ENCODE measurements at regions not wholly inside any gene's neighbourhood (a gene's known extent, or its start where the extent isn't known, plus 50 kb on each side); places are given as distances from the start of the nearest gene placed in this dataset.
"Not testable (repeated sequence)": the region's sequence is repeated elsewhere in the genome, so short reads cannot be mapped to it uniquely, and the experiment has no call there.

DNA sequence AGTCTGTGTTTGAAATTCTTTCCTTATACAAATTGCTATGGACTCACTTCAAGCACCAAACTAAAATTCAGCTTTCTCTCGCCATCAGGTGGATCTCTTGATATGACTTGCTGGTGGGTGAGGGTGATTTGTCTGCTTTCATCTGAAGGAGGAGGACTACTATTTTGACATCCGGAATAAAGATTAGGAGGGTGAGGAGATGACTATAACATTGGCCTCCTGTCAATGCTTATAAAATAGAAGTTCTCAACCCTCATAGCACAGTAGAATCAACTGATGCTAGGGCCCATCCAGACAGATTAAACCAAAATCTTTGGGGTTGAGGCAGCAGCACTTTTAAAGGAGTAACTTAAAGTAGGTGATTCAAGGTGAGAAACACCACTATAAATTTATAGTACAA, 120.4 kb upstream of the DNAJC10 start:
- no peak for DNase-seq (ENCODE audit: low read depth in 2 of 2)

DNA sequence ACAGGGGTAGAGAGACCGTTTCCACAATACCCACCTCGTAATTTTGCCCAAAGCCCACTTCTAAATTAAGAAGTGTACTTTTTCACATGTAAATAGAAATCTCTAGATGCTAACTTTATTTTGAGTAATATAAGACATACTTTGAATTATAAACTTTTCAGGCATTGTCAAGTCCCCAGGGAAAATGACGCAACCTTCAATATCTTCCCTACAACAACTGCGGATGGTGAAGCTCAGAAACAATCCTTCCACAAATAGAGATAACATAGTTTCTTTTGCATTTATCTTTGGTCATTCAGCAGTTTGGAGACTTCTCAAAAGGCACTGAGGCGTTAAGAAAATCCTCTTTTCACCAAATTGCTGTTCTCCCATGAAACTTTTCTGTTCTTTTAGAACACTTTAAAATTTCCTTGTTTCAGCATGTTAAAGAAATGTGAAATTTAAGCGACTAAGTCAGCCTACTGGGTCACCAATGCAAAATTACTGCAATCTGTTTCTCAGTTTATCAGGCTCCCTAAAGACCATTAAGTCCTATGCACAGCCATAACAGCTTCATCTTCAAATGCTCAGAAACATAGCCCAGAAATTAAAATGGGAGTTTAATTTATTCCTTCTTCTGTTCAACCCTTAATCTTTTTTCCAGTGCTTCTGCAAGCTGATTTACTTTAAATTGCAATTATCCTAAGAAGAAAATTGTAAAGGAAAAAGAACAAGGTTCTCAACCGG, 118.3 kb upstream of the DNAJC10 start:
- DNase-seq (ENCODE audit: low read depth in 2 of 2), result no peak

DNA sequence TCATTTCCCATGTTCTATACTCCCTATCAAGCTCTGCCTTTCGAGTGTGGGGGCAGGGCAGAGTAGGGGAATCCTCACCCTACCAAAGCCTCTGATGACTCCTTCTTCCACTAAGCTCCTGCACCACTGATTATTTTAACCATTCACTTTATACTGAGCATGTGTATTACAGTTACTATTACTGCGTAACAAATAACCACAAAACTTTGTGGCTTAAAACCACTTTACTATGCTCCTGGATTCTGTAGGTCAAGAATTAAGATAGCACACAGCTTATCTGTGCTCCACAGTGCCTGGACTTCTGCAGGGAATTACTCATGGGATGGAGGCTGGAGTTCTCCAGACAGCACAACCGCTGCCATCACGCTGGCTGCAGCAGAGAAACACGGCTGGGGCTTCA, 117.4 kb upstream of the DNAJC10 start:
- no peak for DNase-seq (ENCODE audit: low read depth in 2 of 2)

DNA sequence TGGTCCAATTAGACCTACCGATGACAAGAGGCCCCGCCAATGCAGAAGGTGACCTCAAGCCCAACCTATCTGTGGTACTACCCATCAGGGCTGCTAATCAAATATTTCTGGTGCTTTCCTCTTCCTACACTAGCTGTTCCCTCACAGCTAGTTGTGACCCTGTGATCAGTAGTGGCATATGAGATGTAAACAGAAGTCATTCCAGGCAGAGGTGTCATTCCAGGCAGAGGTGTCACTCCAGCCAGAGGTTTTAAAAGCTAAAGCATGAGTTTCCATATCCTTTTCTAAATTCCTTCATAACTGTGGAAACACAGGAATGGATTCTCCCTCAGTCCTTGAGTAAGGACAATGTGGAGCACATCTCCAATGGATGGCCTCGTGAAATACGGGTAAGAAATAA, 110.9 kb upstream of the DNAJC10 start:
- no peak for DNase-seq (ENCODE audit: low read depth in 2 of 2)

DNA sequence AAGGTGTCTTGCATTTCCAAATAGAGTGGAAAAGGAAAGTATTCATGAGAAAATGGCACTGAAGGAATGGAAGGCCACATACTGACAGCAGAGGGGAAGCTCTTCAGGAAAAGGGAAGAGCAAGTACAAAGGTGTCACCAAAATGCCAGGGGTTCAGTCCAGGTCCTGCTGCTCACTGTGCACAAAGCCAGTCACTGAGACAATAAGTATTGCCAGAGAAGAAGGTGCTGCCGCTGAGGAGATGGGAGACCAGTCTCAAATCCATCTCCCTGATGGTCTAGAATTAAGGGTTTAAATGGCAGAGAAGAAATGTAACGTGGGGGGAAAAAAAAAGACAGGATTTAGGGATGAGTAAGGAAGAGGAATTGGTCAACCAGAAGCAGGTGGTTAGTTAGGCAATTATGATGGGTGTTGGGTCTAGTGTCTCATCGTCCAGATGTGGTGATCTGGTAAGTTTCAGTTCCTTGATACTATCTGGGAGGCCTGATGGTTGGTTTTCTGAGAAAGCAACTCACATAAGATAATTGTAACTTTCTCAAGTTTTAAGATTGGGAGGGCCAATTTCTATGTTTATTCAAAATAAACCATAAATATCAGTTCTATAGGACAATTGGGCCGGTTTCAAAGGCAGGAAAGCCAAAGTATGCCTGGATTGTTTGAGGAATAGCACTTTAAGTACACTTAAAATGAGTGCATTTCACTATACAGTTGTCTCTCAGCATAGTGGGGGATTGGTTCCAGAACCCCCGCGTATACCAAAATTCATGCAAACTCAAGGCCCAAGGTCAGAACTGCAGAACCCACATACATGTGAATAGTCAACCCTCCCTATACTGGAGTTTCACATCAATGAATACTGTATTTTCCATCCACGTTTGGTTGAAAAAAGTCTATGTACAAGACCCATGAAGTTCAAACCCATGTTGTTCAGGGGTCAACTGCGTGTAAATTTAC, 109.1 kb upstream of the DNAJC10 start:
- DNase-seq (ENCODE audit: low read depth in 2 of 2), result no peak

DNA sequence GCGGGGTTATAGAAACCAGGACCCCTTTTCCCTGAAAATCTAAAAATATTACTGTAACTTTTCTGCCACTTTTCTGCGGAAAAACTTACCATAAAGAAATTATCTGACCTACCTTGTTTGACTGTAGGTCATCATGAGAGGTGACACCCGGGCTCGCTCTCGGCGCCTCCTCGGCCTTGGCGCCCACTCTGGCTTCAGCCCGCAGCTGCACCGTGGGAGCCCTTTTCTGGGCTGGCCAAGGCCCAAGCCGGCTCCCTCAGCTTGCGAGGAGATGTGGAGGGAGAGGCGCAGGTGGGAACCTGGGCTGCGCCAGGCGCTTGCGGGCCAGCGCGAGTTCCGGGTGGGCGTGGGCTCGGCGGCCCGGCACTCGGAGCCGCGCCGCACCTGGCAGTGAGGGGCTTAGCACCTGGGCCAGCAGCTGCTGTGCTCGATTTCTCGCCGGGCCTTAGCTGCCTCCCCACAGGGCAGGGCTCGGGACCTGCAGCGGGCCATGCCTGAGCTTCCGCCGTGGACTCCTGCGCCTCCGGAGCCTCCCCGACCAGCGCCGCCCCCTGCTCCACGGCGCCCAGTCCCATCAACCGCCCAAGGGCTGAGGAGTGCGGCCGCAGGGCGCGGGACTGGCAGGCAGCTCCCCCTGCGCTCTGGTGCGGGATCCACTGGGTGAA, 107.7 kb upstream of the DNAJC10 start:
- DNase-seq (ENCODE audit: low read depth in 2 of 2), result no peak

DNA sequence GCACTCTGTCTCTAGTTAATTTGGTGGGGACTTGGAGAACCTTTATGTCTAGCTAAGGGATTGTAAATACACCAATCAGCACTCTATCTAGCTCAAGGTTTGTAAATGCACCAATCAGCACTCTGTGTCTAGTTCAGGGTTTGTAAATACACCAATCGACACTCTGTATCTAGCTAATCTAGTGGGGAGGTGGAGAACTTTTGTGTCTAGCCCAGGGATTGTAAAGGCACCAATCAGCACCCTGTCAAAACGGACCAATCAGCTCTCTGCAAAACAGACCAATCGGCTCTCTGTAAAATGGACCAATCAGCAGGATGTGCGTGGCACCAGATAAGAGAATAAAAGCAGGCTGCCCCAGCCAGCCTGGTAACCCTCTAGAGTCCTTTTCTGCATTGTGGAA, 107.1 kb upstream of the DNAJC10 start:
- DNase-seq (ENCODE audit: low read depth in 2 of 2), result not testable (repeated sequence)

DNA sequence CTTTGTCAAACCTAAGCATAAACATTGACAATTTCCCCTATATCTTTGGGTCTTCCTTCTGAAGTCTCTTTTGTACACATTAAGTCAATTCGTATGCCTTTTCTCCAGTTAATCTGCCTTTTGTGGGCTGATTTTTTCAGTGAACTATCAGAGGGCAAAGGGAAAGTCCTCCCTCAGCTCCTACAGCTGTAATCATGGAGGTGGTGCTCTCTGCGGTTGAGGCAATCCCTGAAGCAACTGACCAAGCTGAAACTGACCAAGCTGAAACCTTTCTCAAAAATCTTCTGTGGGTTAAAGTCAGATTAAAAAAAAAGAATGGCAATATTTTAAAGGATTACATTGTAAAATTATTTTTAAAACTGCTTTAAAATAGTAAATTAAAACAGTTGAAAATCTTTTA, 105.8 kb upstream of the DNAJC10 start:
- DNase-seq (ENCODE audit: low read depth in 2 of 2), result no peak

DNA sequence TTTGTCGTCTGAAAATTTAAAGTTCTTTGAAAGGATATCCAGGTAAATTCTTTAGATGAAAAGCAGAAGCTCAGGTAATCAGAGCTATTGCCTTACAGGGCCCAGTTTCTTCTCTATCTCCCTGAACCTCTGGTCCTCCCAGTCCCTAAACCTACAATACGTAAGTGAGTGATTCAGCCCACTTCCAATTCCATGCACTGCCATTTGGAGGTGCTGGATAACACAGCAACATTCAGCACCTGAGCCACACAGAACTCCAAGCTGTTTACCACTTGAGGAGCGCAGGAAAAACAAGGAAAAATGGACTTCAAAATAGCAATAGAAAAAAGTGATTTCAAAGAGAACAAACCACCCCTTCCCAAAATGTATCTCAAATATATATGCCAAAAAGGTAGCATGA, 105.0 kb upstream of the DNAJC10 start:
- DNase-seq (ENCODE audit: low read depth in 2 of 2), result no peak

DNA sequence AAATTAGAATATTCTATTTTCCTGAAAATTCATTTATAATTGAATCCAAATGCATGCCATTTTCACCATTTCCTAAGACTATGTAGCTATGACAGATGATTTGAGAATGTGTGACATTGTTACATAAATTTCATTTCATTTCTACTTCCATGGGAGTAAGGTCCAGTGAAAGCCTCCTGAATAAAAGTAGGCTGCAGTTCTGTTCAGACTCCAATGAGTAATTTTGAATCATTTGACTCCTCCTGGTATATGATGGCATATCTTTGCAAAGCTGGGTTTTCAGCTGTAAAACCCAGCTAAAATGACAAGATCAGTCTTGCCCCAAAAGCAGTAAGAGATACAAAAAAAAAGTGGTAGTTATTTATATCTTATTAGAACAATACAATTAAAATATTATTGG, 101.0 kb upstream of the DNAJC10 start:
- no peak for DNase-seq (ENCODE audit: low read depth in 2 of 2)

DNA sequence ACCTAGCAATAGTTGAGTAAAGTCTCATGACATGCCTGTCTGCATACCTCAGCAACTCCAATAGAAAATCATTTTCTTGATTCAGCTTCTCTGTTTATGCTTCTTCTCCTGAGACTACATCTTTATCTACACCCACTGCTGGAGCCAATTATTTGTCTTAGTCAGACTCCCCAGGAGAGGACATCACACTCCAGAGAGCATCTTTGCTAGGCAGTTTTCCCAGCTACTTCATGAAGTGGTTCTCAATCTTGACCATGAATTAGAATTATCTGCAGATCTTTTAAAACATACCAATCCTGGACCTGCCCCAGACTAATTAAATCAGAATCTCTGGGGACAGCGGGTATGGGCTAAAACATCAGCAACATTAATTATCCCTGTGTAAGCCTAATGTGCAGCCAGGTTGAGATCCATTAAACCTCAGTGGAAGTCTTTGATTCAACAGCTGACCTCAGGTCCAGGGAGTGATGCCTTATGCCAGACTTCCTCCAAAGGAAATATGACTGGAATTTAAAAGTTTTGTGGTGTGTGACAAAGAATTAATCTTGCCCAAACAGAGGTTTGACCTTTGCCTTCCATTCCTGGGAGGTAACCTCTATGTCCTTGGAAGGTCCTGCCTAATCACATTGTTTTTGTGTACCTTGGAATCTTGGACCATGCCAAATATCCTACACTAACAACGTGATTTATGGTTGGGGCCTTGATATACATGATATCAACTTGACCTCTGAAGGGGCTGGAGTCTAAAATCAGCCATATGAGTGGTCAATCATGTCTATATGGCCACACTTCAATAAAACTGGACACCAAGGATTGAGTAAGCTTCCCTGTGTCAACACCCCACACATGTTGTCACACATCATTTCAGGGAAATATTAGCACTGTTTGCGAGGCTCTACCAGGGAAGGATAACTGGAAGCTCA, 99.3 kb upstream of the DNAJC10 start:
- no peak for DNase-seq (ENCODE audit: low read depth in 2 of 2)

DNA sequence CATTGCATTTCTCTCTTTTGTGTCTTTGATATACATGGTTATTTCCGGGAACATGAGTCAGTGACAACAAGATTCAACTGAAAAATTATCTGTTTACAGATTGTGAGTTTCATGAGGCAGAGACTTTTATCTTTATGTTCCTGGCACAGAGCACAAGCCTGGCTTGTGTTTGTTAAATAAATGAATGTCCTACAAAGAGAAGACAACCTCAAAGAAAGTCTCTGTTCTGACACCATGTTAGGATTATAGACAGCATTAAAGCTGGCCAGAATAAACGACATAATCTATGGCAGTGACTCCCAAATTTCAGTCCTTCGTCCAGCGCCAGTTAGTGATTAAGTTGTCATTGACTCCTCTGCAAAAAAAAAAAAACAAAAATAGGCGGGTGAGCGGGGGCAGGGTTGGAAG, 97.4 kb upstream of the DNAJC10 start:
- DNase-seq (ENCODE audit: low read depth in 2 of 2), result no peak

DNA sequence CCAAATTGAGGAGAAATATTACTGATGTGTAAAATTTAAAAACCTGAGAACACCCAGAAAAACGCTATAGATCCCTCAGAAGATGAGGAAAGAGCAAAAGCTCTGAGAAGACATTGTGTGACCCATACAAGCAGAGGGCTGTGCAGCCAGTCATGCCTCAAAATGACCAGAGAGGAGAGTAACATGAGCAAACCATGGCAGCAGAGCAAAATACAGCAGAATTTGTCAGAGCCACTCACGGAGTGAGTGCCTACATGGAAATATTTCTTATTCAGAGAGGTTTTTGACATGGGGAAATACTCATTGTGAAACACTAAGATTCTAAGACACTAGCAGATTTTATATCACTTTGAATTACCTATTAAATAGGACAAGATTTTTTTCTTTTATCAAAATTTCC, 96.8 kb upstream of the DNAJC10 start:
- DNase-seq (ENCODE audit: low read depth in 2 of 2), result no peak

DNA sequence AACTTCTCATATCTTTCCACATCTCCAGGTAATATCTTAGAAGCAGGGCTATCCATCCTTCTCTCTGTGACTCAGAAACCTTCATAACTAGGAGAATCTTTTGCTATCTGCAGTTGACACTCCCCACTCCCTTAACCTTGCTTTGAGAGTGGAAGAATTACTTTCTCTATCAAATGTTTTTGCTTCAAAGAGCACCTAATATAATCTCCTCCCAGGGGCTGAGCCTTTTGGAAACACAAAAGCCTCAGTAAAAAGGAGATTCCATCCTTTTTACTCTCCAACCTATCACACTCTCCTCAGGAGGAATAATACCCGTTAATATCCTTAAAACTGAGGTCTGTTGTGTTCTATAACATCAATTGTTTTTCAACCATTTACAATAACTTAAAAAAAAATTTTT, 94.9 kb upstream of the DNAJC10 start:
- DNase-seq (ENCODE audit: low read depth in 2 of 2), result no peak

DNA sequence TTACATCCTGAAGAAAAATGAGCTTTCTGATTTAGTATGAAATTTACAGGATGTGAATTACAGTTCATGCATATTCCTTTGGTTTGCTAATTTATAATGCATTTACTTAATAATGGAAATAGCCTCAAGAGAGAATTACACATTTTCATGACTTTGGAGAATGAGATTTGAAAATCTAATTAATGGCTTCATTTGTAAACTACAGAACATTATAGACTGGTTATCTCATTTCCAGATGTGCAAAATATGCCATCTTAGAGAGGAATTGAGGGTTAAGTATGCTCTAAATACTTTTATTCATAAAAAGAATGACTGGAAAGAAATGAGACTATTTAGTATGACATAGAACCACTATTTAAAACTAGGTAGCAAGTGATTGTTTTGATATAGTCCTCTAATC, 94.2 kb upstream of the DNAJC10 start:
- no peak for DNase-seq (ENCODE audit: low read depth in 2 of 2)

DNA sequence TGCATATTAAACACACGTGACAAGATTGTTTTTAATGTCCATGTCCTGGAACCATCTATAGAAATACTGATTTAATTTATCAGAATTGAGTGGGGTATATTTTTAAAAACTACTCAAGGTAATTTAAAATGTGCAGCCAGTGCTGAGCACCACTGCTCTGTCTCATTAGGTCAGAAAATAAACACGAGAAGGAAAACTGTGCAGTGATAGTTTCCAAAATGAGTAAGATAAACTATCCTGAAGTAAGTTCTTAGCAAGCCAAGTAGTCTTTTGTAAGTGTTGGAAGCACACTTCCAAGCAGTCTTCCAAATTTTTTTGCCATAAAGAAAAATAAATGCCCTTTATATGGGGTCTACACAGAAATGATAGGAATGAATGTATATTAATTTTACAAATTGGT, 93.8 kb upstream of the DNAJC10 start:
- no peak for DNase-seq (ENCODE audit: low read depth in 2 of 2)

DNA sequence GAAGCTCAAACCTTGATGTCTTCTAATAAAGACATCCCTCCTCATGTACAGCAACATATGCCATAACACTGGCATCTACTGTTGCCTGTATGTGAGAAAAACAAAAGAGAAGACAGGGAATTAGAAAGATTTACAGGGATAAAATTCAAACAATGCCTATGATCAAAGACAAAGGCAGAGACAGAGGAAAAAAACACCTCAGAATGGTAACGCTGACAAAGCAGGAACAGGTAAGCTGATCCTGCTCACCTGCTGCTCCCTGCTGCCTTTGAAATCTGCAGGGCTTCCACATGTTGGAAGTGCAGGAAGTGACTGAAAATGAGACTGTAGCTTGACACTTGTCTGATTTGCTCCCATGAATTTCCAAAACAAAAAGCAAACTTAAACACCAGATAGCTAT, 90.2 kb upstream of the DNAJC10 start:
- DNase-seq (ENCODE audit: low read depth in 2 of 2), result no peak

DNA sequence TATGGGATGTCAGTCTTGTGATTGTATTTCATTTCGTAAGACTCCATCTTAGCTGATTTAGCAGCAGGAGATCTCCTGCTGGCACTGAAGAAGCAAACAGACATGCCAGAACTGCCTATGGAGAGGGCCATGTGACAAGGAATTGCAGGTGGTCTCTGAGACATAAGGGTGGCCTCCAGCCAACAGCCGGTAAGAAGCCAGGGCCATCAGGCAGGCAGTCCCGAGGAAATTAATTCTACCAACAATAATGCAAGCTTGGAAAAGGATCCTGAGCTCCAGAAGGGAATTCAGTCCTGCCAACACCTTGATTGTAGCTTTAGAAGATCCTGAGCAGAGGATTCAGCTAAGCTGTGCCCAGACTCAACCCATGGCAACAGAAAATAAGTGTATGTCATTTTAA, 87.1 kb upstream of the DNAJC10 start:
- DNase-seq (ENCODE audit: low read depth in 2 of 2), result no peak

DNA sequence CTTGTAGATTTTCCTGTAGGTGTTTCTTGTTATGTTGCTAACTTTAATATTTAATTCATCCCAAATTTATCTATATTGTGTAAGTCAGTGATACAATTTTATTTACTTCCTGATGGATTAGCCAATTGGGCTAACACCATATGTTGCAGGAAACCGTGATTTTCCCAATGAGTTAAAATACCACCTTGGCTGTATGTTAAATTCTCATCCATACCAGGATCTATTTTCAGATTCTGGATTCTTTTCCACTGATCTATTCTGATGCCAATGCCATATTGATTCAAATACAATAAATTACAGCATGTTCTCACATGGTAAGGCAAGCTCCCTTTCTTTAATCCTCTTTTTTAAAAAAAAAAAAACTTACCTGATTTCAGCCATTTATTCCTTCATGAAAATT, 85.8 kb upstream of the DNAJC10 start:
- no peak for DNase-seq (ENCODE audit: low read depth in 2 of 2)

DNA sequence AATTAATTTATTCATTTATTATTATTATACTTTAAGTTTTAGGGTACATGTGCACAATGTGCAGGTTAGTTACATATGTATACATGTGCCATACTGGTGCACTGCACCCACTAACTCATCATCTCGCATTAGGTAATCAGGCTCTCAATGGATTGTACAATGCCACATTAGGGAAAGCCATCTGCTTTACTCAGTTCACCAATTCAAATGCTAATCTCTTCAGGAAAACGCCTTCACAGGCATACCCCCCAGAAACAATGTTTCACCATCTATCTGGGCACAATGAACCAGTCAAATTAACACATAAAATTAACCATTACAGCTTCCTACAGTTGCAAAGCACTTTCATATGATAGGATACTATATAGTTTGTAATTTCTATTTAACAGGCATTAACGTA, 84.8 kb upstream of the DNAJC10 start:
- no peak for DNase-seq (ENCODE audit: low read depth in 2 of 2)

DNA sequence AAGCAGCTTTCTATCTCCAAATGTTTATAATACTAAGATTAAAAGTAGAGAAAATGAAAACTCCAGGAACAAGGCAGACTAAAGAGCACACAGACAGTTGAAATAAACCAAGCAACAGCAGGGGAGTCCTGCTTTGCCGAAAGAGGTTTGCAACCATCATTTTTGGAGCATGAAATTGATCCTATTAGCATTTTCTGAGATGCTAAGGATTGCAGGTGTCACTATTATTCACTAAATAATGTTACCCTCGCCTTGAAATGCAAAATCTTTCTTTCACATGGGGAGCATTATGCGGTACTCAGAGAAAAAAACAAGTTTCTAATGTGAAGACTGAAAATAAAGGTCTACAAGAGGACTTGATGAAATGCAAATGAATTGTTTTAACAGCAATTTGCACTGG, 81.7 kb upstream of the DNAJC10 start:
- no peak for DNase-seq (ENCODE audit: low read depth in 2 of 2)

DNA sequence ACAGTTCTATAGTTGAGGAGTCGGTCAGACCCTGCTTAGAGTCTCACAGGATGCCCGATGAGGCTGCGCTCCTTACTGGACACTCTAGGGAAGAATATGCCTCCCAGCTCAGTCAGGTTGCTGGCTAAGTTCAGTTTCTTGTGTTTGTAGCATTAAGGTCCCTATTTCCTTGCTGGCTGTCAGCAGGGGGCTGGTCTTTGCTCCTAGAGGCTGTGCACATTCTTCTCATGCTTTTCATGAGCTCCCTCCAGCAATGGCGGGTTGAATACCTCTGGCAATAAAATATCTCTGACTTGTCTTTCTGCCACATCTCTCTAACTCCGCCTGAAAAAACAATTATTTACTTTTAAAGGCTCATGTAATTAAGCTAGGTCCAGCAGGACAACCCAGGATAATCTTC, 79.4 kb upstream of the DNAJC10 start:
- no peak for DNase-seq (ENCODE audit: low read depth in 2 of 2)
